Endothelial cell of umbilical vein (primary cell): ENCODE measurements at regions not wholly inside any gene's neighbourhood (a gene's known extent, or its start where the extent isn't known, plus 50 kb on each side); places are given as distances from the start of the nearest gene placed in this dataset.

Experiments
- BruUV-seq: library from RNA; stranded (reverse); fragments of 400-500 nt; replicated peaks from 2 replicates; lab custom pipeline; 2021; lab: Mats Ljungman, UMichigan
- CTCF ChIA-PET: fragments of 300-600, 350-600 bp; sonication (Branson Sonifier 250); formaldehyde crosslinking; loops from one replicate; lab custom pipeline; 2021; ENCODE audit warnings: antibody characterized with exemption, inconsistent platforms; lab: Charles Lee
- POLR2A ChIA-PET: fragments of 300-600, 350-600 bp; sonication (Branson Sonifier 250); formaldehyde crosslinking; loops from one replicate; lab custom pipeline; 2021; ENCODE audit warnings: antibody characterized with exemption, inconsistent platforms; lab: Charles Lee
- DNase-seq: peaks from one replicate; pipeline ENCODE4 v3.0.0-alpha.2; 2011; ENCODE audit warnings: low read depth, low spot score
- FAIRE-seq: peaks from 2 replicates; lab custom pipeline; 2011; peaks lifted over from hg19 to GRCh38; lab: Jason Lieb, UNC
- H2AFZ ChIP-seq: 2 replicates; pipeline ENCODE4 v1.6.0; 2012; ENCODE audit warnings: low read depth, low read length, control low read depth, inconsistent platforms
- H3K27ac ChIP-seq: 2 replicates; pipeline ENCODE4 v1.5.1; 2011; ENCODE audit warnings: low read depth, mild to moderate bottlenecking, control low read depth, low read length, moderate library complexity; ENCODE audit not compliant: insufficient read depth
- H3K27me3 ChIP-seq, 2 experiments: 2 replicates each; pipeline versions ENCODE4 v1.6.0 to v1.6.1; 2011; ENCODE audit warnings: low read length in 2 of 2, mixed read lengths in 1 of 2; ENCODE audit not compliant: control insufficient read depth in 2 of 2, insufficient read depth in 2 of 2
- H3K36me3 ChIP-seq, 2 experiments: 2 replicates in 1 of 2; 3 replicates in 1 of 2; pipeline ENCODE4 v1.5.1; 2011; ENCODE audit warnings: low read length in 2 of 2, mild to moderate bottlenecking in 1 of 2, moderate library complexity in 1 of 2; ENCODE audit not compliant: control insufficient read depth in 2 of 2, insufficient read depth in 2 of 2; ENCODE audit errors: extremely low read depth in 1 of 2
- H3K4me1 ChIP-seq: 3 replicates; pipeline ENCODE4 v1.5.1; 2011; ENCODE audit warnings: mild to moderate bottlenecking, low read length; ENCODE audit not compliant: control insufficient read depth, insufficient read depth; ENCODE audit errors: extremely low read depth
- H3K4me2 ChIP-seq: 2 replicates; pipeline ENCODE4 v1.6.1; 2011; ENCODE audit warnings: low read length, control low read depth, mixed read lengths; ENCODE audit not compliant: insufficient read depth
- H3K4me3 ChIP-seq, 3 experiments: fragments of 200-600 bp in 1 of 3; sonication (generic), shearing (Covaris generic) in 1 of 3; replicated peaks in 1 of 3; 2 replicates each; pipeline ENCODE4 v1.5.1; 2011 to 2016; ENCODE audit warnings: control low read depth in 3 of 3, low read length in 3 of 3, mild to moderate bottlenecking in 2 of 3, inconsistent platforms in 1 of 3, low read depth in 1 of 3, moderate library complexity in 1 of 3; ENCODE audit not compliant: insufficient read depth in 1 of 3
- H3K79me2 ChIP-seq: 2 replicates; pipeline ENCODE4 v1.6.0; 2012; ENCODE audit warnings: low read length, inconsistent platforms; ENCODE audit not compliant: control insufficient read depth, insufficient read depth
- H3K9ac ChIP-seq: replicated peaks from 2 replicates; pipeline ENCODE3; 2011; ENCODE audit warnings: low read length, control low read depth; ENCODE audit not compliant: insufficient read depth; ENCODE audit errors: extremely low read depth
- H3K9me1 ChIP-seq: replicated peaks from 3 replicates; pipeline ENCODE4 v1.6.0; 2011; ENCODE audit warnings: mild to moderate bottlenecking, low read length; ENCODE audit not compliant: control insufficient read depth, insufficient read depth; ENCODE audit errors: extremely low read depth
- H3K9me3 ChIP-seq: replicated peaks from 2 replicates; pipeline ENCODE4 v1.5.1; 2012; ENCODE audit warnings: low read length, inconsistent platforms; ENCODE audit not compliant: control insufficient read depth, insufficient read depth
- H4K20me1 ChIP-seq: replicated peaks from 2 replicates; pipeline ENCODE3; 2011; ENCODE audit warnings: mild to moderate bottlenecking, low read length; ENCODE audit not compliant: control insufficient read depth, insufficient read depth; ENCODE audit errors: extremely low read depth
- CTCF ChIP-seq, 2 donors: IDR thresholded peaks; 1 replicate in 1 of 2; 2 replicates in 1 of 2; pipeline ENCODE4 v1.5.1; 2011; ENCODE audit warnings: low read length in 2 of 2, mild to moderate bottlenecking in 2 of 2, moderate library complexity in 2 of 2, control low read depth in 1 of 2, inconsistent platforms in 1 of 2, low read depth in 1 of 2; ENCODE audit not compliant: insufficient read depth in 1 of 2; ENCODE audit errors: extremely low read depth in 1 of 2
- EZH2 ChIP-seq: IDR thresholded peaks from 2 replicates; pipeline ENCODE4 v1.6.1; 2012; ENCODE audit warnings: borderline replicate concordance, low read depth, mild to moderate bottlenecking, moderate library complexity, low read length, inconsistent platforms; ENCODE audit not compliant: severe bottlenecking
- FOS ChIP-seq: IDR thresholded peaks from 2 replicates; pipeline ENCODE4 v1.6.1; 2011; ENCODE audit warnings: mild to moderate bottlenecking, low read length, moderate library complexity, borderline replicate concordance; ENCODE audit not compliant: insufficient read depth
- GATA2 ChIP-seq: IDR thresholded peaks from 2 replicates; pipeline ENCODE4 v1.7.0; 2011; ENCODE audit warnings: low read depth, mild to moderate bottlenecking, moderate library complexity, mixed read lengths, low read length; ENCODE audit not compliant: insufficient read length, insufficient read depth
- JUN ChIP-seq: IDR thresholded peaks from 2 replicates; pipeline ENCODE4 v1.6.1; 2011; ENCODE audit warnings: borderline replicate concordance, low read depth; ENCODE audit not compliant: insufficient read length, insufficient read depth
- MAX ChIP-seq: IDR thresholded peaks from 2 replicates; pipeline ENCODE4 v1.6.1; 2011; ENCODE audit not compliant: insufficient read depth, insufficient read length
- MYC ChIP-seq: IDR thresholded peaks from one replicate; pipeline ENCODE4 v1.6.1; 2011; ENCODE audit warnings: mild to moderate bottlenecking, low read depth, low read length
- POLR2A ChIP-seq: IDR thresholded peaks from 2 replicates; pipeline ENCODE4 v1.6.1; 2012; ENCODE audit warnings: low read depth, mild to moderate bottlenecking, control low read depth, low read length
- POLR2AphosphoS5 ChIP-seq: IDR thresholded peaks from 2 replicates; pipeline ENCODE4 v1.6.1; 2012; ENCODE audit warnings: low read depth, mild to moderate bottlenecking, control low read depth, low read length, moderate library complexity; ENCODE audit not compliant: insufficient read depth
- dilution Hi-C: fragments of 300-500 bp; cut with MboI; formaldehyde crosslinking; loops from one replicate; pipeline ENCODE4 v1.15.0; 2019; ENCODE audit warnings: low sequenced_read_pairs; ENCODE audit not compliant: extremely low pct_ligation_motif_present
- intact Hi-C: fragments of 100-400 bp; cut with micrococcal nuclease; formaldehyde crosslinking; loops from one replicate; pipeline ENCODE4 v1.10.0; 2022

- no TSS peak for BruUV-seq
- H4K20me1 ChIP-seq, result no peaks in the 10 kb centered on the region
- no peaks in the 10 kb centered on the region for H3K9me3 ChIP-seq
- intact Hi-C loops, result no loop called here
- no peak for DNase-seq
- ChIA-PET POLR2A (no interaction called here), CTCF (no interaction called here)
- FAIRE-seq, result no peak
- no peak overlapping the region for H3K4me3 ChIP-seq
- no peaks in the 10 kb centered on the region for H3K79me2 ChIP-seq
- H2AFZ ChIP-seq, result no peak overlapping the region
- H3K9ac ChIP-seq, result no peak overlapping the region
- H3K9me1 ChIP-seq, result no peaks in the 10 kb centered on the region
- peaks cover 13 to 14% of the 10 kb centered on the region in 2 experiments for H3K27me3 ChIP-seq
- no peak overlapping the region for H3K27ac ChIP-seq
- H3K36me3 ChIP-seq, result no peaks in the 10 kb centered on the region
- no peak overlapping the region for H3K4me2 ChIP-seq
- no peak for TF ChIP-seq POLR2AphosphoS5
- TF ChIP-seq GATA2, result no peak
- TF ChIP-seq POLR2A, result no peak
- TF ChIP-seq EZH2, result no peak
- no peak for TF ChIP-seq MYC
- no peak for TF ChIP-seq FOS
- no peak for TF ChIP-seq CTCF (IDR thresholded peaks at IDR 0.05; ENCODE audit: extremely low read depth in 1 of 2, insufficient read depth in 1 of 2, low read depth in 1 of 2, low read length in 2 of 2)
- no peak for TF ChIP-seq MAX
- TF ChIP-seq JUN, result no peak
- H3K4me1 ChIP-seq, result no peaks in the 10 kb centered on the region
- dilution Hi-C loops, result no loop called here
These were observed 77.0 kb upstream of the METAP2 start for GRCh38 chr12:95396849-95397468.
